Urothelium cell line (cell line): ENCODE measurements at regions not wholly inside any gene's neighbourhood (a gene's known extent, or its start where the extent isn't known, plus 50 kb on each side); places are given as distances from the start of the nearest gene placed in this dataset.

ENCODE experiments used
- DNase-seq: peaks from one replicate; pipeline ENCODE4 v3.0.0; 2011; ENCODE audit warnings: low spot score, mixed read lengths
- FAIRE-seq: peaks from 2 replicates; lab custom pipeline; 2011; peaks lifted over from hg19 to GRCh38; lab: Jason Lieb, UNC

- DNase-seq (no peak), FAIRE-seq (no peak)
These were observed 984.6 kb upstream of the NR2F2 start for GRCh38 chr15:95345867-95346266.

- no peak for DNase-seq
- FAIRE-seq: no peak
These were observed 983.6 kb upstream of the NR2F2 start for GRCh38 chr15:95346721-95347475.

- DNase-seq (no peak), FAIRE-seq (no peak)
These were observed 982.7 kb upstream of the NR2F2 start for GRCh38 chr15:95347837-95348236.

GRCh38 chr15:95350908-95351307 is 979.6 kb upstream of the NR2F2 start:
- FAIRE-seq: no peak
- no peak for DNase-seq

GRCh38 chr15:95352631-95353187 is 977.8 kb upstream of the NR2F2 start:
- DNase-seq: no peak
- FAIRE-seq: no peak

- FAIRE-seq: no peak
- DNase-seq: no peak
These were observed 977.0 kb upstream of the NR2F2 start for GRCh38 chr15:95353512-95353911.

GRCh38 chr15:95359966-95360365 is 970.5 kb upstream of the NR2F2 start:
- DNase-seq: no peak
- FAIRE-seq: no peak

GRCh38 chr15:95362306-95362705 is 968.2 kb upstream of the NR2F2 start:
- FAIRE-seq (no peak), DNase-seq (no peak)

GRCh38 chr15:95363646-95364045 is 966.9 kb upstream of the NR2F2 start:
- no peak for FAIRE-seq
- no peak for DNase-seq

- FAIRE-seq: no peak
- DNase-seq: no peak
These were observed 964.9 kb upstream of the NR2F2 start for GRCh38 chr15:95365511-95366107.

- FAIRE-seq (no peak), DNase-seq (no peak)
These were observed 962.3 kb upstream of the NR2F2 start for GRCh38 chr15:95368191-95368590.

GRCh38 chr15:95368755-95369601 is 961.5 kb upstream of the NR2F2 start:
- no peak for FAIRE-seq
- no peak for DNase-seq

- DNase-seq (no peak), FAIRE-seq (no peak)
These were observed 960.2 kb upstream of the NR2F2 start for GRCh38 chr15:95370291-95370690.

- DNase-seq: no peak
- FAIRE-seq: no peak
These were observed 958.8 kb upstream of the NR2F2 start for GRCh38 chr15:95371664-95372063.

GRCh38 chr15:95375281-95375680 is 955.2 kb upstream of the NR2F2 start:
- no peak for FAIRE-seq
- DNase-seq: no peak

GRCh38 chr15:95377258-95377852 is 953.1 kb upstream of the NR2F2 start:
- FAIRE-seq (no peak), DNase-seq (no peak)

- FAIRE-seq: no peak
These were observed 936.1 kb upstream of the NR2F2 start for GRCh38 chr15:95394186-95395067.

GRCh38 chr15:95400428-95400827 is 930.1 kb upstream of the NR2F2 start:
- no peak for FAIRE-seq

More at GRCh38 chr15:95394186-95395067, 936.1 kb upstream of the NR2F2 start:
- DNase-seq: no peak

GRCh38 chr15:95401587-95401986 is 928.9 kb upstream of the NR2F2 start:
- DNase-seq (no peak), FAIRE-seq (no peak)

More at GRCh38 chr15:95400428-95400827, 930.1 kb upstream of the NR2F2 start:
- DNase-seq: no peak

- FAIRE-seq (no peak), DNase-seq (no peak)
These were observed 925.1 kb upstream of the NR2F2 start for GRCh38 chr15:95405447-95405846.
